Neuronal stem cell (in vitro differentiated cells): ENCODE measurements at regions not wholly inside any gene's neighbourhood (a gene's known extent, or its start where the extent isn't known, plus 50 kb on each side); places are given as distances from the start of the nearest gene placed in this dataset. TPM values are rescaled to one million over a fixed set of nuclear protein-coding genes. Genes with fewer than 3 reads are reported as not detected.

ENCODE experiments used
- DNase-seq: peaks from one replicate; pipeline ENCODE4 v3.0.0-alpha.2; 2013; ENCODE audit warnings: low spot score
- H2AFZ ChIP-seq: one replicate; pipeline ENCODE4 v1.6.1; 2013; ENCODE audit warnings: mild to moderate bottlenecking, low read length, inconsistent platforms
- H2AK5ac ChIP-seq: 2 replicates; pipeline ENCODE4 v1.6.1; 2013; ENCODE audit warnings: low read depth, mild to moderate bottlenecking, inconsistent platforms, low read length, moderate library complexity, mixed read lengths
- H2BK120ac ChIP-seq: 2 replicates; pipeline ENCODE4 v1.6.1; 2013; ENCODE audit warnings: low read depth, mild to moderate bottlenecking, inconsistent platforms, low read length, moderate library complexity, mixed read lengths
- H2BK12ac ChIP-seq: one replicate; pipeline ENCODE4 v1.6.1; 2013; ENCODE audit warnings: low read length, inconsistent platforms
- H2BK15ac ChIP-seq: 2 replicates; pipeline ENCODE4 v1.6.1; 2013; ENCODE audit warnings: mild to moderate bottlenecking, low read length, inconsistent platforms, mixed read lengths
- H2BK5ac ChIP-seq: one replicate; pipeline ENCODE4 v1.6.1; 2013; ENCODE audit warnings: inconsistent platforms, mild to moderate bottlenecking, low read length, moderate library complexity
- H3K14ac ChIP-seq: one replicate; pipeline ENCODE4 v1.6.1; 2013; ENCODE audit warnings: low read length, inconsistent platforms
- H3K18ac ChIP-seq: 2 replicates; pipeline ENCODE4 v1.6.1; 2013; ENCODE audit warnings: low read length, inconsistent platforms
- H3K23ac ChIP-seq: 2 replicates; pipeline ENCODE4 v1.6.1; 2013; ENCODE audit warnings: low read depth, mild to moderate bottlenecking, mixed read lengths, low read length, inconsistent platforms; ENCODE audit not compliant: poor library complexity
- H3K27ac ChIP-seq: replicated peaks from 3 replicates; pipeline ENCODE4 v1.5.1; 2013; ENCODE audit warnings: low read length, inconsistent platforms
- H3K27me3 ChIP-seq, 3 experiments: 2 replicates each; pipeline ENCODE4 v1.6.1; 2013; ENCODE audit warnings: low read length in 3 of 3, mild to moderate bottlenecking in 2 of 3, inconsistent platforms in 1 of 3, low read depth in 1 of 3, mixed read lengths in 1 of 3, moderate library complexity in 1 of 3; ENCODE audit not compliant: control insufficient read depth in 3 of 3, insufficient read depth in 3 of 3
- H3K36me3 ChIP-seq, 2 donors: replicated peaks in 1 of 2; 2 replicates each; pipeline ENCODE4 v1.6.1; 2013; ENCODE audit warnings: low read length in 2 of 2; ENCODE audit not compliant: control insufficient read depth in 2 of 2, insufficient read depth in 2 of 2
- H3K4ac ChIP-seq: 2 replicates; pipeline ENCODE4 v1.6.1; 2013; ENCODE audit warnings: inconsistent platforms, mild to moderate bottlenecking, low read length, moderate library complexity
- H3K4me1 ChIP-seq, 2 donors: 1 replicate in 1 of 2; 2 replicates in 1 of 2; pipeline ENCODE4 v1.6.1; 2013; ENCODE audit warnings: low read length in 2 of 2, low read depth in 1 of 2; ENCODE audit not compliant: control insufficient read depth in 2 of 2, insufficient read depth in 1 of 2
- H3K4me2 ChIP-seq: one replicate; pipeline ENCODE4 v1.6.1; 2013; ENCODE audit warnings: mild to moderate bottlenecking, low read length, inconsistent platforms; ENCODE audit not compliant: insufficient read depth, poor library complexity, severe bottlenecking
- H3K4me3 ChIP-seq, 2 donors: 2 replicates each; pipeline ENCODE4 v1.5.1; 2013; ENCODE audit warnings: low read length in 2 of 2, mild to moderate bottlenecking in 2 of 2, inconsistent platforms in 1 of 2, moderate library complexity in 1 of 2
- H3K79me1 ChIP-seq: one replicate; pipeline ENCODE4 v1.6.1; 2013; ENCODE audit warnings: low read depth, mild to moderate bottlenecking, inconsistent platforms, low read length, moderate library complexity
- H3K9ac ChIP-seq: one replicate; pipeline ENCODE4 v1.6.1; 2013; ENCODE audit warnings: mild to moderate bottlenecking, low read depth, low read length, inconsistent platforms; ENCODE audit not compliant: poor library complexity
- H3K9me3 ChIP-seq, 2 donors: replicated peaks in 1 of 2; 2 replicates each; pipeline versions ENCODE3 to v1.6.1; 2013; ENCODE audit warnings: low read length in 2 of 2, mild to moderate bottlenecking in 2 of 2, inconsistent platforms in 1 of 2, low read depth in 1 of 2, mixed read lengths in 1 of 2, moderate library complexity in 1 of 2; ENCODE audit not compliant: control insufficient read depth in 2 of 2, insufficient read depth in 1 of 2
- H4K8ac ChIP-seq: one replicate; pipeline ENCODE4 v1.6.1; 2013; ENCODE audit warnings: low read depth, mild to moderate bottlenecking, inconsistent platforms, low read length, moderate library complexity
- H4K91ac ChIP-seq: one replicate; pipeline ENCODE4 v1.6.1; 2013; ENCODE audit warnings: low read length, low read depth, mild to moderate bottlenecking, inconsistent platforms; ENCODE audit not compliant: poor library complexity
- WGBS, 2 donors: extraction: QIAGEN DNeasy Blood & Tissue Kit; methylation state at CpG; one replicate each; pipeline ENCODE4 v1.1.7; 2013; ENCODE audit warnings: missing lambda C conversion rate in 2 of 2, mixed read lengths in 1 of 2; ENCODE audit not compliant: insufficient read length in 2 of 2, insufficient replicate concordance in 1 of 2; ENCODE audit errors: extremely low coverage in 2 of 2; 5-methylcytosine and 5-hydroxymethylcytosine counted together
- small RNA-seq: library from polyadenylated mRNA; stranded (forward); fragments of <200 nt; extraction: miRNeasy Mini kit (QIAGEN cat#:217004); gene quantifications from one replicate; pipeline ENCODE3, GENCODE V24; 2013; ENCODE audit not compliant: insufficient read depth

DNA sequence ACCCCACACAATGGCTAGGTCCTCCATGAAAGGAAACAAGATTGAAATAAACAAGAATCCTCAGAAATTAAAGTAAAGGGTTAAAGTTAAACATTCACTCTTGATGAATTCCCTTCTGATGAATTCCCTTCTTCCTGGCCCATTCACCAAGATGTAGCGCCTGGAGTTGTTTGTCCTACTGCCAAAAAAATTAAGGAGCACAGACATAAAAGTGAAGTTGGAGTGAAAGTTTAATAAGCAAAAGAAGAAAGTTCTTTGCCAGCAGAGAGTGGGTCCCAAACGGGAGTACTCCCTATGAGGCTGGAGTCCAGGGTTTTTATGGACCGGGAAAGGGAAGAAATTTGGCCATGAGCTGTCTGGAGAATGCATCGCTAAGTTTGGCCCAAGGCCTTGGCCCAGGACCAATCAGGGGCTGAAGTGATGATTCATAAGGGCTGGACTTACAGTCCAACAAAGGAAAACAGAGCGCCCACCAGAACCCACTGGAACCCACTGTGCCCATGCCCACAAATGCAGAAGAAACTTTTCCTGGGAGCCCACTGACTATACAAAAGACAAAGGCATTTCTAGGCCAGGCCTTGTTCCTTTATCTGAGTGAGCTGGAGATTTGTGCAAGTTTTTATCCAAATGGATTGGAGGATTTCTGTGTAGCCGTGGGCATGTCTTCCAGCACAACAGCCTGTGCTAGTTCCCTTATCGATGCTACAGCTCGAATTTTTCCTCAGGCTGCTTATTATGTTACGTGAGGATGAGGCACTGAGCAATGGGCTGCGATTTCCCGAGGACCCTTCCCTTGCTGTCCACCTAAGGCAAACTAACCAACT is 1561.6 kb downstream of the OTOL1 start:
- no peak overlapping the region for H3K4me3 ChIP-seq
- H3K4me1 ChIP-seq, result no peaks in the 10 kb centered on the region
- no peaks in the 10 kb centered on the region for H3K79me1 ChIP-seq
- H3K14ac ChIP-seq, result no peak overlapping the region
- H4K8ac ChIP-seq, result no peak overlapping the region
- no CpG with 5 or more reads among the region's 11 CpGs for WGBS, 2 donors
- H3K9me3 ChIP-seq, result peaks cover 0 to 11% of the 10 kb centered on the region in 2 donors
- no peak overlapping the region for H2BK120ac ChIP-seq
- no peak overlapping the region for H3K18ac ChIP-seq
- no peaks in the 10 kb centered on the region for H3K36me3 ChIP-seq
- H3K23ac ChIP-seq, result no peak overlapping the region
- H2BK12ac ChIP-seq, result no peak overlapping the region
- no peak overlapping the region for H4K91ac ChIP-seq
- no peak overlapping the region for H2BK15ac ChIP-seq
- H3K27ac ChIP-seq, result no peak overlapping the region
- H3K4me2 ChIP-seq, result no peak overlapping the region
- H2AK5ac ChIP-seq, result no peak overlapping the region
- H2BK5ac ChIP-seq, result no peak overlapping the region
- no peak for DNase-seq
- no peak overlapping the region for H3K4ac ChIP-seq
- H3K27me3 ChIP-seq, result no peaks in the 10 kb centered on the region
- H3K9ac ChIP-seq, result no peak overlapping the region
- peak overlapping the region; percentile 20 for H2AFZ ChIP-seq

DNA sequence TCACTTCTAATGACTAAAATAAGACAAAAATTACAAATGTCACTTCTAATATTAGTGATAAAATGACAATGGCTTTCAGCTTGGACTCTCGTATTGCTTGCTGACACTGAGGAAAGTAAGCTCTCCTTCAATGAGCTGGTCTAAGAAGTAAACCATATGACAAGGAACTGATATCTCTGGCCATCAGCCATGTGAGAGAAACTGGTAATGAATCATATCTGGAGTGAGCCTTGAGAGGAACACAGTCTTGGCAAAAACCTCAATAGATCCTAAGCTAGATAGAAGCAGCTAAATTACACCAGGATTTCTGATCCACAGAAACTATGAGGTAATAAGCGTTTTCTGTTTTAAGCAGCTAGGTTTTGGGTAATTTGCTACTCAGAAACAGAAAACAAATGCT is 1575.1 kb downstream of the OTOL1 start:
- H3K18ac ChIP-seq, result no peak overlapping the region

More for the DNA sequence above, 1575.1 kb downstream of the OTOL1 start:
- no peaks in the 10 kb centered on the region for H3K79me1 ChIP-seq
- H4K8ac ChIP-seq, result no peak overlapping the region
- H3K4me1 ChIP-seq, result no peaks in the 10 kb centered on the region
- H2BK5ac ChIP-seq, result no peak overlapping the region
- H3K9ac ChIP-seq, result no peak overlapping the region
- no peak overlapping the region for H2BK120ac ChIP-seq
- no peak for DNase-seq
- H2AFZ ChIP-seq, result no peak overlapping the region
- H3K36me3 ChIP-seq, result no peaks in the 10 kb centered on the region
- no CpG with 5 or more reads among the region's 2 CpGs for WGBS, 2 donors
- H3K4me3 ChIP-seq, result no peak overlapping the region
- H2BK12ac ChIP-seq, result no peak overlapping the region
- no peaks in the 10 kb centered on the region for H3K27me3 ChIP-seq
- no peak overlapping the region for H2AK5ac ChIP-seq
- H3K27ac ChIP-seq, result no peak overlapping the region
- H3K4me2 ChIP-seq, result no peak overlapping the region
- no peak overlapping the region for H4K91ac ChIP-seq
- peaks cover 5 to 6% of the 10 kb centered on the region in 2 donors for H3K9me3 ChIP-seq
- H3K4ac ChIP-seq, result no peak overlapping the region
- no peak overlapping the region for H3K14ac ChIP-seq
- no peak overlapping the region for H2BK15ac ChIP-seq
- no peak overlapping the region for H3K23ac ChIP-seq

Small RNAs in the stretch of these regions (small RNA-seq; reads per million reads assigned to genes)
- gene AC128716.1, result not detected
